B cell (primary cell): ENCODE measurements at regions not wholly inside any gene's neighbourhood (a gene's known extent, or its start where the extent isn't known, plus 50 kb on each side); places are given as distances from the start of the nearest gene placed in this dataset.

Source experiments
- ATAC-seq: fragments of 200-7000 bp; cut with Tn5 transposase; one replicate; pipeline ENCODE4 v1.10.0; 2021; ENCODE audit warnings: low read depth, mild to moderate bottlenecking, moderate number of reproducible peaks, moderate library complexity
- CTCF ChIA-PET: fragments of 350-600 bp; sonication (Branson Sonifier 250); formaldehyde crosslinking; loops from one replicate; lab custom pipeline; 2021; ENCODE audit warnings: antibody characterized with exemption, inconsistent platforms; lab: Charles Lee
- POLR2A ChIA-PET: fragments of 350-600 bp; sonication (Branson Sonifier 250); formaldehyde crosslinking; loops from one replicate; lab custom pipeline; 2021; ENCODE audit warnings: antibody characterized with exemption; lab: Charles Lee
- DNase-seq: peaks from one replicate; pipeline ENCODE4 v3.0.0; 2013
- H2AFZ ChIP-seq: 2 replicates; pipeline ENCODE4 v1.6.1; 2012; ENCODE audit warnings: mild to moderate bottlenecking, low read depth, low read length; ENCODE audit not compliant: insufficient read depth, poor library complexity, severe bottlenecking
- H3K27ac ChIP-seq, 2 donors: 1 replicate in 1 of 2; 2 replicates in 1 of 2; pipeline ENCODE4 v1.5.1; 2012 to 2013; ENCODE audit warnings: low read length in 2 of 2, mild to moderate bottlenecking in 2 of 2, moderate library complexity in 1 of 2
- H3K27me3 ChIP-seq, 4 experiments: fragments of 200-600 bp in 1 of 4; sonication (generic) in 1 of 4; replicated peaks in 1 of 4; 1 replicate in 2 of 4; 2 replicates in 2 of 4; pipeline versions ENCODE4 v1.6.1 to v1.7.0; 2013 to 2016; ENCODE audit warnings: low read length in 3 of 4, mild to moderate bottlenecking in 2 of 4, mixed read lengths in 1 of 4, moderate library complexity in 1 of 4; ENCODE audit not compliant: insufficient read depth in 4 of 4, control insufficient read depth in 3 of 4; ENCODE audit errors: control extremely low read depth in 1 of 4
- H3K36me3 ChIP-seq, 2 experiments: replicated peaks in 1 of 2; 1 replicate in 1 of 2; 2 replicates in 1 of 2; pipeline versions ENCODE4 v1.6.1 to v1.7.1; 2013; ENCODE audit warnings: low read length in 1 of 2; ENCODE audit not compliant: insufficient read depth in 2 of 2, control insufficient read depth in 1 of 2; ENCODE audit errors: control extremely low read depth in 1 of 2, extremely low read depth in 1 of 2
- H3K4me1 ChIP-seq, 2 donors: fragments of 200-600 bp in 1 of 2; sonication (generic) in 1 of 2; 1 replicate in 1 of 2; 2 replicates in 1 of 2; pipeline versions ENCODE4 v1.5.1 to v1.6.1; 2013 to 2017; ENCODE audit warnings: low read length in 2 of 2; ENCODE audit not compliant: control insufficient read depth in 2 of 2, insufficient read depth in 2 of 2
- H3K4me2 ChIP-seq: replicated peaks from 2 replicates; pipeline ENCODE3; 2012; ENCODE audit warnings: mild to moderate bottlenecking, low read depth, low read length; ENCODE audit not compliant: poor library complexity, severe bottlenecking
- H3K4me3 ChIP-seq, 5 experiments: fragments of 200-600 bp in 1 of 5; sonication (generic) in 1 of 5; 1 replicate in 3 of 5; 2 replicates in 2 of 5; pipeline versions ENCODE4 v1.5.1 to v1.7.0; 2011 to 2016; ENCODE audit warnings: low read length in 4 of 5, mild to moderate bottlenecking in 4 of 5, low read depth in 2 of 5, control low read depth in 1 of 5, moderate library complexity in 1 of 5; ENCODE audit not compliant: insufficient read depth in 1 of 5; ENCODE audit errors: control extremely low read depth in 1 of 5, extremely low read depth in 1 of 5
- H3K79me2 ChIP-seq: fragments of 200-600 bp; sonication (generic); one replicate; pipeline ENCODE4 v1.6.0; 2016; ENCODE audit warnings: low read length; ENCODE audit not compliant: control insufficient read depth, insufficient read depth
- H3K9ac ChIP-seq: fragments of 200-600 bp; sonication (generic); 2 replicates; pipeline ENCODE4 v1.6.1; 2017; ENCODE audit warnings: mild to moderate bottlenecking, low read length, moderate library complexity
- H3K9me3 ChIP-seq, 3 donors: one replicate each; pipeline versions ENCODE4 v1.6.1 to v1.7.1; 2013; ENCODE audit warnings: low read length in 2 of 3; ENCODE audit not compliant: control insufficient read depth in 2 of 3, insufficient read depth in 1 of 3; ENCODE audit errors: control extremely low read depth in 1 of 3
- H4K20me1 ChIP-seq: 2 replicates; pipeline ENCODE4 v1.6.0; 2012; ENCODE audit warnings: mild to moderate bottlenecking, low read length; ENCODE audit not compliant: insufficient read depth, control insufficient read depth, poor library complexity, severe bottlenecking
- H3K27ac Mint-ChIP-seq: one replicate; pipeline ENCODE4 v1.8.0; 2021; ENCODE audit warnings: mixed read lengths
- H3K27me3 Mint-ChIP-seq: one replicate; pipeline ENCODE4 v1.8.0; 2021; ENCODE audit warnings: mixed read lengths
- H3K4me1 Mint-ChIP-seq: one replicate; pipeline ENCODE4 v1.8.0; 2021; ENCODE audit warnings: mixed read lengths
- H3K4me3 Mint-ChIP-seq: one replicate; pipeline ENCODE4 v1.8.0; 2021; ENCODE audit warnings: mixed read lengths
- H3K9me3 Mint-ChIP-seq: one replicate; pipeline ENCODE4 v1.8.0; 2022; ENCODE audit warnings: mixed read lengths; ENCODE audit not compliant: insufficient read depth
- EZH2 ChIP-seq: IDR thresholded peaks from 2 replicates; pipeline ENCODE4 v1.6.1; 2012; ENCODE audit warnings: borderline replicate concordance, low read depth, mild to moderate bottlenecking, moderate library complexity, low read length; ENCODE audit not compliant: insufficient read depth, poor library complexity, severe bottlenecking
- WGBS: methylation state at CpG from one replicate; pipeline ENCODE4 v1.1.5; 2013; ENCODE audit warnings: missing lambda C conversion rate; ENCODE audit not compliant: insufficient coverage; 5-methylcytosine and 5-hydroxymethylcytosine counted together
- intact Hi-C: fragments of 100-400 bp; cut with micrococcal nuclease; formaldehyde crosslinking; loops from one replicate; pipeline ENCODE4 v1.10.0; 2022
- TF ChIP-seq, protein P1 (sequence below): fragments of 200-600 bp; IDR thresholded peaks from one replicate; pipeline ENCODE4 v1.8.0; 2022; ENCODE audit warnings: antibody characterized with exemption, mild to moderate bottlenecking

- ATAC-seq (no peak), DNase-seq (no peak)
- Mint-ChIP-seq H3K4me1 (no peaks in the 10 kb centered on the region), H3K27me3 (peaks cover 30% of the 10 kb centered on the region), H3K4me3 (no peak overlapping the region), H3K27ac (no peak overlapping the region), H3K9me3 (no peaks in the 10 kb centered on the region)
- Histone ChIP-seq H3K4me2 (no peak overlapping the region), H3K4me3 (no peak overlapping the region), H3K9ac (no peak overlapping the region), H3K27ac (no peak overlapping the region), H3K36me3 (no peaks in the 10 kb centered on the region), H3K4me1 (no peaks in the 10 kb centered on the region), H3K27me3 (peaks cover 0 to 6% (median 0%) of the 10 kb centered on the region in 4 experiments), H3K79me2 (no peaks in the 10 kb centered on the region), H3K9me3 (peaks cover 0 to 6% (median 0%) of the 10 kb centered on the region in 3 donors), H2AFZ (no peak overlapping the region), H4K20me1 (no peaks in the 10 kb centered on the region)
- intact Hi-C loops, result no loop called here
- ChIA-PET POLR2A (no interaction called here), CTCF (no interaction called here)
- no peak for TF ChIP-seq EZH2
- TF ChIP-seq, protein P1, sequence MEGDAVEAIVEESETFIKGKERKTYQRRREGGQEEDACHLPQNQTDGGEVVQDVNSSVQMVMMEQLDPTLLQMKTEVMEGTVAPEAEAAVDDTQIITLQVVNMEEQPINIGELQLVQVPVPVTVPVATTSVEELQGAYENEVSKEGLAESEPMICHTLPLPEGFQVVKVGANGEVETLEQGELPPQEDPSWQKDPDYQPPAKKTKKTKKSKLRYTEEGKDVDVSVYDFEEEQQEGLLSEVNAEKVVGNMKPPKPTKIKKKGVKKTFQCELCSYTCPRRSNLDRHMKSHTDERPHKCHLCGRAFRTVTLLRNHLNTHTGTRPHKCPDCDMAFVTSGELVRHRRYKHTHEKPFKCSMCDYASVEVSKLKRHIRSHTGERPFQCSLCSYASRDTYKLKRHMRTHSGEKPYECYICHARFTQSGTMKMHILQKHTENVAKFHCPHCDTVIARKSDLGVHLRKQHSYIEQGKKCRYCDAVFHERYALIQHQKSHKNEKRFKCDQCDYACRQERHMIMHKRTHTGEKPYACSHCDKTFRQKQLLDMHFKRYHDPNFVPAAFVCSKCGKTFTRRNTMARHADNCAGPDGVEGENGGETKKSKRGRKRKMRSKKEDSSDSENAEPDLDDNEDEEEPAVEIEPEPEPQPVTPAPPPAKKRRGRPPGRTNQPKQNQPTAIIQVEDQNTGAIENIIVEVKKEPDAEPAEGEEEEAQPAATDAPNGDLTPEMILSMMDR, result no peak
- 69% methylated on average over 5 of the region's 10 CpGs for WGBS
These were observed 94.2 kb upstream of the RTL6 start for GRCh38 chr22:44592126-44592823.

- DNase-seq, result no peak
- Histone ChIP-seq H3K36me3 (no peaks in the 10 kb centered on the region), H3K79me2 (no peaks in the 10 kb centered on the region), H4K20me1 (no peaks in the 10 kb centered on the region), H3K27ac (no peak overlapping the region), H3K9ac (no peak overlapping the region), H3K4me1 (no peaks in the 10 kb centered on the region), H2AFZ (no peak overlapping the region), H3K4me2 (no peak overlapping the region), H3K9me3 (peaks cover 0 to 6% (median 0%) of the 10 kb centered on the region in 3 donors), H3K4me3 (no peak overlapping the region), H3K27me3 (peaks cover 0 to 11% (median 3%) of the 10 kb centered on the region in 4 experiments)
- H3K4me3 Mint-ChIP-seq, result no peak overlapping the region
- no peak for TF ChIP-seq EZH2
- TF ChIP-seq, protein P1, result no peak
- ATAC-seq, result no peak
- no peaks in the 10 kb centered on the region for H3K4me1 Mint-ChIP-seq
- H3K9me3 Mint-ChIP-seq, result no peaks in the 10 kb centered on the region
- ChIA-PET CTCF (no interaction called here), POLR2A (no interaction called here)
- intact Hi-C loops, result no loop called here
- H3K27ac Mint-ChIP-seq, result no peak overlapping the region
- H3K27me3 Mint-ChIP-seq, result peaks cover 30% of the 10 kb centered on the region
- WGBS, result 86% methylated on average over 14 of the region's 19 CpGs
These were observed 93.2 kb upstream of the RTL6 start for GRCh38 chr22:44591146-44591790.
